ENCODE measurements at regions not wholly inside any gene's neighbourhood (a gene's known extent, or its start where the extent isn't known, plus 50 kb on each side); places are given as distances from the start of the nearest gene placed in this dataset.

GRCh38 chr4:166400270-166400894 lies 527.3 kb downstream of the TLL1 start:
- CTCF ChIA-PET: no interaction called here
- H3K9me3 Mint-ChIP-seq: no peaks in the 10 kb centered on the region
- no peak overlapping the region for H3K4me3 Mint-ChIP-seq
- intact Hi-C loops (cut with micrococcal nuclease): no loop called here
- no peaks in the 10 kb centered on the region for H3K36me3 Mint-ChIP-seq (ENCODE audit: low read depth)
- TF ChIP-seq CTCF (IDR thresholded peaks at IDR 0.05): no peak
- POLR2A ChIA-PET: no interaction called here
- H3K4me1 Mint-ChIP-seq (ENCODE audit: low read depth): no peaks in the 10 kb centered on the region
- H3K27me3 Mint-ChIP-seq: no peaks in the 10 kb centered on the region
- DNase-seq: no peak
- ATAC-seq: no peak
- no peak overlapping the region for H3K27ac Mint-ChIP-seq

- H3K4me1 Mint-ChIP-seq (ENCODE audit: low read depth): no peaks in the 10 kb centered on the region
- no peak for TF ChIP-seq CTCF (IDR thresholded peaks at IDR 0.05)
- DNase-seq (no peak), ATAC-seq (no peak)
- H3K27me3 Mint-ChIP-seq: no peaks in the 10 kb centered on the region
- POLR2A ChIA-PET: no interaction called here
- H3K27ac Mint-ChIP-seq: no peak overlapping the region
- intact Hi-C loops (cut with micrococcal nuclease): no loop called here
- H3K4me3 Mint-ChIP-seq: no peak overlapping the region
- H3K9me3 Mint-ChIP-seq: peaks cover 7% of the 10 kb centered on the region
- H3K36me3 Mint-ChIP-seq (ENCODE audit: low read depth): no peaks in the 10 kb centered on the region
- CTCF ChIA-PET: no interaction called here
Observed at GRCh38 chr4:166413356-166413755, 540.3 kb downstream of the TLL1 start.

GRCh38 chr4:166414431-166414830 lies 541.4 kb downstream of the TLL1 start:
- intact Hi-C loops (cut with micrococcal nuclease): no loop called here
- TF ChIP-seq CTCF (IDR thresholded peaks at IDR 0.05): no peak
- Mint-ChIP-seq H3K27ac (no peak overlapping the region), H3K9me3 (peaks cover 7% of the 10 kb centered on the region), H3K4me3 (no peak overlapping the region), H3K4me1 (ENCODE audit: low read depth) (no peaks in the 10 kb centered on the region), H3K27me3 (no peaks in the 10 kb centered on the region), H3K36me3 (ENCODE audit: low read depth) (no peaks in the 10 kb centered on the region)
- no peak for ATAC-seq
- POLR2A ChIA-PET: no interaction called here
- DNase-seq: no peak
- CTCF ChIA-PET: no interaction called here

GRCh38 chr4:166415749-166416148 lies 542.7 kb downstream of the TLL1 start:
- no peaks in the 10 kb centered on the region for H3K4me1 Mint-ChIP-seq (ENCODE audit: low read depth)
- no peak for DNase-seq
- H3K27me3 Mint-ChIP-seq: no peaks in the 10 kb centered on the region
- no peaks in the 10 kb centered on the region for H3K36me3 Mint-ChIP-seq (ENCODE audit: low read depth)
- no peak overlapping the region for H3K27ac Mint-ChIP-seq
- ATAC-seq: no peak
- intact Hi-C loops (cut with micrococcal nuclease): no loop called here
- POLR2A ChIA-PET: no interaction called here
- H3K4me3 Mint-ChIP-seq: no peak overlapping the region
- CTCF ChIA-PET: no interaction called here
- TF ChIP-seq CTCF (IDR thresholded peaks at IDR 0.05): no peak
- peaks cover 7% of the 10 kb centered on the region for H3K9me3 Mint-ChIP-seq

GRCh38 chr4:166421556-166422156 lies 548.6 kb downstream of the TLL1 start:
- Mint-ChIP-seq H3K36me3 (ENCODE audit: low read depth) (no peaks in the 10 kb centered on the region), H3K9me3 (peaks cover 6% of the 10 kb centered on the region), H3K27ac (no peak overlapping the region), H3K4me1 (ENCODE audit: low read depth) (no peaks in the 10 kb centered on the region), H3K27me3 (no peaks in the 10 kb centered on the region), H3K4me3 (no peak overlapping the region)
- no peak for ATAC-seq
- ChIA-PET CTCF (no interaction called here), POLR2A (no interaction called here)
- intact Hi-C loops (cut with micrococcal nuclease): no loop called here
- no peak for TF ChIP-seq CTCF (IDR thresholded peaks at IDR 0.05)
- DNase-seq: no peak

Data from activated CD8-positive, alpha-beta T cell treated with anti-CD3 and anti-CD28 coated beads for 36 hours (primary cell).